Cardiac fibroblast (primary cell): ENCODE measurements at regions not wholly inside any gene's neighbourhood (a gene's known extent, or its start where the extent isn't known, plus 50 kb on each side); places are given as distances from the start of the nearest gene placed in this dataset.

Source experiments
- DNase-seq, 2 donors: peaks; one replicate each; pipeline versions ENCODE4 v3.0.0 to v3.0.0-alpha.2; 2010; ENCODE audit warnings: low read depth in 2 of 2
- H3K4me3 ChIP-seq, 2 donors: replicated peaks in 1 of 2; 1 replicate in 1 of 2; 2 replicates in 1 of 2; pipeline ENCODE4 v1.5.1; 2011; ENCODE audit warnings: low read depth in 2 of 2, low read length in 2 of 2, mild to moderate bottlenecking in 2 of 2, moderate library complexity in 1 of 2
- TF ChIP-seq, protein P1 (sequence below): IDR thresholded peaks from one replicate; pipeline ENCODE4 v1.5.1; 2011; ENCODE audit warnings: low read depth, mild to moderate bottlenecking, low read length, inconsistent platforms

DNA sequence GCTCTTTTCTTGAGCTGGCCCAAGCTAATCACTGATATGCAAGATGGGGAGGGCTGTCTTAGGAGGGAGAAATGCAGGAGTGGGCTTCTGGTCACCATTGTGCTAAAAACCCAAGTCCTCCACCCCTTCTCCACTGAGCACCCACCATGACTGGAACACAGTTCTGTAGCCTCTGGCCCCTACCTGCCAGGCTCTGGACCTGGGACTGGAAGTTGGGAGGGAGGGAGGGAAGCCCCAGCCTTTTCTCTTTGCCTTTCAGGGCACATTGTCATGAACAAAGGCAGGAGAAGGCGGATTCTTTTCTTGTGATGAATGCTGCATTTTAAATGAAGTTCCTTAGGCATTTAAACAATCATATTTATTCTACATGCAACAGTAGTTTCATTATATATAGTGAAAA, 559.1 kb upstream of the TRPC7 start:
- TF ChIP-seq, protein P1, sequence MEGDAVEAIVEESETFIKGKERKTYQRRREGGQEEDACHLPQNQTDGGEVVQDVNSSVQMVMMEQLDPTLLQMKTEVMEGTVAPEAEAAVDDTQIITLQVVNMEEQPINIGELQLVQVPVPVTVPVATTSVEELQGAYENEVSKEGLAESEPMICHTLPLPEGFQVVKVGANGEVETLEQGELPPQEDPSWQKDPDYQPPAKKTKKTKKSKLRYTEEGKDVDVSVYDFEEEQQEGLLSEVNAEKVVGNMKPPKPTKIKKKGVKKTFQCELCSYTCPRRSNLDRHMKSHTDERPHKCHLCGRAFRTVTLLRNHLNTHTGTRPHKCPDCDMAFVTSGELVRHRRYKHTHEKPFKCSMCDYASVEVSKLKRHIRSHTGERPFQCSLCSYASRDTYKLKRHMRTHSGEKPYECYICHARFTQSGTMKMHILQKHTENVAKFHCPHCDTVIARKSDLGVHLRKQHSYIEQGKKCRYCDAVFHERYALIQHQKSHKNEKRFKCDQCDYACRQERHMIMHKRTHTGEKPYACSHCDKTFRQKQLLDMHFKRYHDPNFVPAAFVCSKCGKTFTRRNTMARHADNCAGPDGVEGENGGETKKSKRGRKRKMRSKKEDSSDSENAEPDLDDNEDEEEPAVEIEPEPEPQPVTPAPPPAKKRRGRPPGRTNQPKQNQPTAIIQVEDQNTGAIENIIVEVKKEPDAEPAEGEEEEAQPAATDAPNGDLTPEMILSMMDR = no peak
- no peak overlapping the region for H3K4me3 ChIP-seq
- no peak for DNase-seq

- H3K4me3 ChIP-seq = no peak overlapping the region
- DNase-seq = no peak
- TF ChIP-seq, protein P1 = no peak
Measured at GRCh38 chr5:136910625-136911024, 545.3 kb upstream of the TRPC7 start.

DNA sequence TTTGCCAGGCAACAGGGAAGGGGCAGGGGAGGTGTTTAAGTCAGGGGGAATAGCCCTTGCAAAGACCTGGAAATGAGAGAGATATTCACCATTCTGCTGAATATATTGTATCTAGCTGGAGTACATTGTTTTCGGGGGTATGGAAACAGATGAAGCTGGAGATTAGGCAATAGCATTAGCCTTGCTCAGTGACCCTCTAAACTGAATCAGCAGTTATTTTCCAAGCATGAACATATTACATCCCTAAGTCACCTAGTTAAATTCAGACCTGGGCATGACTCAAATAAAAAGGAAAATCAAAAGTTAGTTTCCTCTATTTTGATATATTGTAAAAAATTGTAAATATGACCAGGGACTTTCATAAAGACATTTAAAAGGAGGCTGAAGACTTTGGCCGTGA, 544.6 kb upstream of the TRPC7 start:
- TF ChIP-seq, protein P1 = no peak
- no peak overlapping the region for H3K4me3 ChIP-seq
- no peak for DNase-seq

GRCh38 chr5:136907371-136907770, 542.0 kb upstream of the TRPC7 start:
- no peak overlapping the region for H3K4me3 ChIP-seq
- TF ChIP-seq, protein P1 = no peak
- no peak for DNase-seq

DNA sequence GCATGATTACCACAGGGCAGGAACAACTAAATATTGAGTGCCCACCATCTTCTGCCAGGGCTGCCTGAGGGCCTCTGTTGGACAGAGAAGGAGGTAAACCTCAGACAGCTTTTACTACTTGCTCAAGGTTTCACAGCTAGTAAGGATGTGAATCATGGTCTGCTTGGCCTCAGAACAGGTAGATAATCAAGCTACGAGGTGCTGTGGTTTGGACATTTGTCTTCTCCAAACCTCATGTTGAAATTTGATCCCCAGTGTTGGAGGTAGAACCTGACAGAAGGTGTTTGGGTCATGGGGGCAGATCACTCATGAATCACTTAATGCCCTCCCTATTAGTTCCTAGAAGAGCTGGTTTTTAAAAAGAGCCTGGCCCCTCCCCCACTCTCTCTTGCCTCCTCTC, 541.2 kb upstream of the TRPC7 start:
- H3K4me3 ChIP-seq = no peak overlapping the region
- no peak for DNase-seq
- TF ChIP-seq, protein P1 = no peak

GRCh38 chr5:136905571-136905970, 540.2 kb upstream of the TRPC7 start:
- DNase-seq = no peak
- H3K4me3 ChIP-seq = no peak overlapping the region
- TF ChIP-seq, protein P1 = no peak

- DNase-seq = no peak
- TF ChIP-seq, protein P1 = no peak
- H3K4me3 ChIP-seq = no peak overlapping the region
Measured at GRCh38 chr5:136894070-136894469, 528.7 kb upstream of the TRPC7 start.
